Stimulated activated CD4-positive, alpha-beta T cell treated with anti-CD3 and anti-CD28 coated beads, TNF-alpha, amount 100 ng/mL, for 4 hours (primary cell): ENCODE measurements at regions not wholly inside any gene's neighbourhood (a gene's known extent, or its start where the extent isn't known, plus 50 kb on each side); places are given as distances from the start of the nearest gene placed in this dataset.

ENCODE experiments used
- DNase-seq, 3 experiments: peaks; one replicate each; pipeline ENCODE4 v3.0.0-alpha.2; 2020; ENCODE audit warnings: low read depth in 3 of 3

GRCh38 chr2:165033402-165033801 is 78.1 kb upstream of the SLC38A11 start:
- DNase-seq = no peak

GRCh38 chr2:165032559-165032958 is 77.2 kb upstream of the SLC38A11 start:
- no peak for DNase-seq

GRCh38 chr2:165024199-165024598 is 68.9 kb upstream of the SLC38A11 start:
- DNase-seq = no peak

- DNase-seq = no peak
These were observed 67.5 kb upstream of the SLC38A11 start for GRCh38 chr2:165022781-165023180.

- no peak for DNase-seq
These were observed 62.8 kb upstream of the SLC38A11 start for GRCh38 chr2:165017966-165018596.

- no peak for DNase-seq
These were observed 61.6 kb upstream of the SLC38A11 start for GRCh38 chr2:165016772-165017411.

- DNase-seq = peak in 2 of 3 experiments; percentile 5 to 6
These were observed 59.8 kb upstream of the SLC38A11 start for GRCh38 chr2:165015052-165015642.

GRCh38 chr2:165013944-165014619 is 58.8 kb upstream of the SLC38A11 start:
- no peak for DNase-seq

GRCh38 chr2:165011199-165011598 is 55.9 kb upstream of the SLC38A11 start:
- no peak for DNase-seq

GRCh38 chr2:165010556-165010955 is 55.2 kb upstream of the SLC38A11 start:
- DNase-seq = no peak

- no peak for DNase-seq
These were observed 54.1 kb upstream of the SLC38A11 start for GRCh38 chr2:165009466-165009865.

- DNase-seq = no peak
These were observed 53.5 kb upstream of the SLC38A11 start for GRCh38 chr2:165008730-165009315.

- no peak for DNase-seq
These were observed 51.9 kb upstream of the SLC38A11 start for GRCh38 chr2:165007161-165007744.
